ENCODE measurements at regions not wholly inside any gene's neighbourhood (a gene's known extent, or its start where the extent isn't known, plus 50 kb on each side); places are given as distances from the start of the nearest gene placed in this dataset.
A peak's percentile ranks its signal among the peaks of the same experiment; 100 is the strongest.

GRCh38 chr6:814378-815347 is 121.7 kb upstream of the EXOC2 start:
- Histone ChIP-seq H3K4me2 (no peak overlapping the region), H3K36me3 (no peaks in the 10 kb centered on the region), H4K20me1 (ENCODE audit: low read depth) (no peaks in the 10 kb centered on the region), H2AFZ (replicated peaks) (peak overlapping the region; percentile 55), H3K27me3 (no peaks in the 10 kb centered on the region), H3K27ac (no peak overlapping the region), H3K9me3 (ENCODE audit: low read depth) (no peaks in the 10 kb centered on the region), H3K9ac (no peak overlapping the region), H3K4me3 (no peak overlapping the region), H3K79me2 (ENCODE audit: low read depth) (no peaks in the 10 kb centered on the region), H3K4me1 (no peaks in the 10 kb centered on the region), H3F3A (ENCODE audit: low read depth) (no peaks in the 10 kb centered on the region)
- H3K36me3 Mint-ChIP-seq = no peaks in the 10 kb centered on the region
- DNase-seq (ENCODE audit: low spot score) = no peak
- no peak for TF ChIP-seq EZH2 (IDR thresholded peaks at IDR 0.05)
- no peak for TF ChIP-seq EZH2phosphoT487 (IDR thresholded peaks at IDR 0.05)
- TF ChIP-seq, protein P1, sequence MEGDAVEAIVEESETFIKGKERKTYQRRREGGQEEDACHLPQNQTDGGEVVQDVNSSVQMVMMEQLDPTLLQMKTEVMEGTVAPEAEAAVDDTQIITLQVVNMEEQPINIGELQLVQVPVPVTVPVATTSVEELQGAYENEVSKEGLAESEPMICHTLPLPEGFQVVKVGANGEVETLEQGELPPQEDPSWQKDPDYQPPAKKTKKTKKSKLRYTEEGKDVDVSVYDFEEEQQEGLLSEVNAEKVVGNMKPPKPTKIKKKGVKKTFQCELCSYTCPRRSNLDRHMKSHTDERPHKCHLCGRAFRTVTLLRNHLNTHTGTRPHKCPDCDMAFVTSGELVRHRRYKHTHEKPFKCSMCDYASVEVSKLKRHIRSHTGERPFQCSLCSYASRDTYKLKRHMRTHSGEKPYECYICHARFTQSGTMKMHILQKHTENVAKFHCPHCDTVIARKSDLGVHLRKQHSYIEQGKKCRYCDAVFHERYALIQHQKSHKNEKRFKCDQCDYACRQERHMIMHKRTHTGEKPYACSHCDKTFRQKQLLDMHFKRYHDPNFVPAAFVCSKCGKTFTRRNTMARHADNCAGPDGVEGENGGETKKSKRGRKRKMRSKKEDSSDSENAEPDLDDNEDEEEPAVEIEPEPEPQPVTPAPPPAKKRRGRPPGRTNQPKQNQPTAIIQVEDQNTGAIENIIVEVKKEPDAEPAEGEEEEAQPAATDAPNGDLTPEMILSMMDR (IDR thresholded peaks at IDR 0.05) = no peak
- H3K27me3 Mint-ChIP-seq (ENCODE audit: insufficient read depth, low read depth) = no peaks in the 10 kb centered on the region
- H3K27ac Mint-ChIP-seq = no peak overlapping the region
- no peak overlapping the region for H3K4me3 Mint-ChIP-seq
- H3K4me1 Mint-ChIP-seq = no peaks in the 10 kb centered on the region
- no peaks in the 10 kb centered on the region for H3K9me3 Mint-ChIP-seq

- H3F3A ChIP-seq (ENCODE audit: low read depth) = no peaks in the 10 kb centered on the region
Observed at GRCh38 chr6:811831-812230, 118.9 kb upstream of the EXOC2 start.

GRCh38 chr6:811191-811590 is 118.3 kb upstream of the EXOC2 start:
- no peak overlapping the region for H2AFZ ChIP-seq (replicated peaks)
- H3K9ac ChIP-seq = no peak overlapping the region
- no peaks in the 10 kb centered on the region for H3K4me1 ChIP-seq
- H3F3A ChIP-seq (ENCODE audit: low read depth) = no peaks in the 10 kb centered on the region
- no peaks in the 10 kb centered on the region for H4K20me1 ChIP-seq (ENCODE audit: low read depth)
- H3K9me3 ChIP-seq (ENCODE audit: low read depth) = no peaks in the 10 kb centered on the region
- Mint-ChIP-seq H3K4me3 (no peak overlapping the region), H3K27ac (no peak overlapping the region), H3K27me3 (ENCODE audit: insufficient read depth, low read depth) (no peaks in the 10 kb centered on the region), H3K9me3 (no peaks in the 10 kb centered on the region), H3K36me3 (no peaks in the 10 kb centered on the region), H3K4me1 (no peaks in the 10 kb centered on the region)
- H3K4me2 ChIP-seq = no peak overlapping the region
- H3K36me3 ChIP-seq = no peaks in the 10 kb centered on the region
- no peaks in the 10 kb centered on the region for H3K27me3 ChIP-seq
- no peaks in the 10 kb centered on the region for H3K79me2 ChIP-seq (ENCODE audit: low read depth)
- no peak for DNase-seq (ENCODE audit: low spot score)
- TF ChIP-seq EZH2phosphoT487 (IDR thresholded peaks at IDR 0.05) (no peak), EZH2 (IDR thresholded peaks at IDR 0.05) (no peak)
- TF ChIP-seq, protein P1 (IDR thresholded peaks at IDR 0.05) = no peak
- H3K4me3 ChIP-seq = no peak overlapping the region
- H3K27ac ChIP-seq = no peak overlapping the region

More at GRCh38 chr6:811831-812230, 118.9 kb upstream of the EXOC2 start:
- no peaks in the 10 kb centered on the region for H3K9me3 ChIP-seq (ENCODE audit: low read depth)
- H4K20me1 ChIP-seq (ENCODE audit: low read depth) = no peaks in the 10 kb centered on the region
- no peaks in the 10 kb centered on the region for H3K79me2 ChIP-seq (ENCODE audit: low read depth)
- no peaks in the 10 kb centered on the region for H3K36me3 ChIP-seq
- no peak overlapping the region for H3K4me3 Mint-ChIP-seq
- no peaks in the 10 kb centered on the region for H3K9me3 Mint-ChIP-seq
- H3K27me3 Mint-ChIP-seq (ENCODE audit: insufficient read depth, low read depth) = no peaks in the 10 kb centered on the region
- no peak overlapping the region for H3K27ac Mint-ChIP-seq
- no peak overlapping the region for H3K9ac ChIP-seq
- no peak overlapping the region for H3K27ac ChIP-seq
- no peaks in the 10 kb centered on the region for H3K36me3 Mint-ChIP-seq
- no peak overlapping the region for H3K4me3 ChIP-seq
- no peak for DNase-seq (ENCODE audit: low spot score)
- no peak overlapping the region for H2AFZ ChIP-seq (replicated peaks)
- H3K4me1 Mint-ChIP-seq = no peaks in the 10 kb centered on the region
- no peak for TF ChIP-seq EZH2phosphoT487 (IDR thresholded peaks at IDR 0.05)
- TF ChIP-seq, protein P1 (IDR thresholded peaks at IDR 0.05) = no peak
- no peak overlapping the region for H3K4me2 ChIP-seq
- H3K4me1 ChIP-seq = no peaks in the 10 kb centered on the region
- no peaks in the 10 kb centered on the region for H3K27me3 ChIP-seq
